HEK293 (cell line): ENCODE measurements at regions not wholly inside any gene's neighbourhood (a gene's known extent, or its start where the extent isn't known, plus 50 kb on each side); places are given as distances from the start of the nearest gene placed in this dataset.

Experiments used
- HOXA7 ChIP-seq: sonication (generic); formaldehyde crosslinking; IDR thresholded peaks from 2 replicates; pipeline ENCODE4 v1.8.1; 2022; ENCODE audit warnings: missing genetic modification reagents, borderline replicate concordance
- MZF1 ChIP-seq: fragments of 450-650 bp; formaldehyde crosslinking; IDR thresholded peaks from 2 replicates; pipeline ENCODE4 v1.5.1; 2017; ENCODE audit warnings: missing biosample characterization, missing genetic modification characterization, borderline replicate concordance
- ZNF133 ChIP-seq: fragments of 450-650 bp; formaldehyde crosslinking; IDR thresholded peaks from 2 replicates; pipeline ENCODE4 v1.5.1; 2016; ENCODE audit warnings: missing biosample characterization, missing genetic modification characterization
- ZNF16 ChIP-seq: fragments of 450-650 bp; formaldehyde crosslinking; IDR thresholded peaks from 2 replicates; pipeline ENCODE4 v1.5.1; 2016; ENCODE audit warnings: low read depth, missing biosample characterization, missing genetic modification characterization
- ZNF214 ChIP-seq: fragments of 450-650 bp; formaldehyde crosslinking; IDR thresholded peaks from 2 replicates; pipeline ENCODE4 v1.5.1; 2017; ENCODE audit warnings: missing biosample characterization, mild to moderate bottlenecking, missing genetic modification characterization, borderline replicate concordance
- ZNF416 ChIP-seq: fragments of 450-650 bp; formaldehyde crosslinking; IDR thresholded peaks from 2 replicates; pipeline ENCODE4 v1.5.1; 2016; ENCODE audit warnings: missing biosample characterization, missing genetic modification characterization
- ZNF670 ChIP-seq: fragments of 450-650 bp; formaldehyde crosslinking; IDR thresholded peaks from 2 replicates; pipeline ENCODE4 v1.5.1; 2016; ENCODE audit warnings: missing biosample characterization, missing genetic modification characterization, low read depth
- TF ChIP-seq, protein P1 (sequence below): fragments of 450-650 bp; formaldehyde crosslinking; IDR thresholded peaks from 2 replicates; pipeline ENCODE4 v1.5.1; 2016; ENCODE audit warnings: missing biosample characterization, missing genetic modification characterization
- TF ChIP-seq, protein P2 (sequence below): fragments of 450-650 bp; IDR thresholded peaks from 2 replicates; pipeline ENCODE4 v1.5.1; 2018; ENCODE audit warnings: missing biosample characterization, missing genetic modification characterization

DNA sequence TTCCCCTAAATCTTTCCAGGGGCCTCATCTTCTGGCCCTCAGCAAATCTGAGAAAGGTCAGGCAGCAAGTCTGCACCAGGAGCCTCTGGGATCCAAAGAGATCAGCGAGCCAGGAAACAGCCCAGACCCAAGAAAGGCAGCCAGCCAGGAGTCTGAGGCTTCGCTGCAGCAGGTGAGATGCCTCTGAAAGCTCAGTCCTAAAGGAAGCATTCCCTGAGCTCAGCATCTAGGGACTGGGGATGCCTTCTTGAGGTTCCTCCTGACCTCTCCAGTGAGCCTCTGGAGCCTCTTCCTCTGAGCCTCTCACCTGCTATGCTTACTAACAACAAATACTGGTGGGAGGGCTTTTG lies 118.8 kb upstream of the MAFB start:
- TF ChIP-seq, protein P1, sequence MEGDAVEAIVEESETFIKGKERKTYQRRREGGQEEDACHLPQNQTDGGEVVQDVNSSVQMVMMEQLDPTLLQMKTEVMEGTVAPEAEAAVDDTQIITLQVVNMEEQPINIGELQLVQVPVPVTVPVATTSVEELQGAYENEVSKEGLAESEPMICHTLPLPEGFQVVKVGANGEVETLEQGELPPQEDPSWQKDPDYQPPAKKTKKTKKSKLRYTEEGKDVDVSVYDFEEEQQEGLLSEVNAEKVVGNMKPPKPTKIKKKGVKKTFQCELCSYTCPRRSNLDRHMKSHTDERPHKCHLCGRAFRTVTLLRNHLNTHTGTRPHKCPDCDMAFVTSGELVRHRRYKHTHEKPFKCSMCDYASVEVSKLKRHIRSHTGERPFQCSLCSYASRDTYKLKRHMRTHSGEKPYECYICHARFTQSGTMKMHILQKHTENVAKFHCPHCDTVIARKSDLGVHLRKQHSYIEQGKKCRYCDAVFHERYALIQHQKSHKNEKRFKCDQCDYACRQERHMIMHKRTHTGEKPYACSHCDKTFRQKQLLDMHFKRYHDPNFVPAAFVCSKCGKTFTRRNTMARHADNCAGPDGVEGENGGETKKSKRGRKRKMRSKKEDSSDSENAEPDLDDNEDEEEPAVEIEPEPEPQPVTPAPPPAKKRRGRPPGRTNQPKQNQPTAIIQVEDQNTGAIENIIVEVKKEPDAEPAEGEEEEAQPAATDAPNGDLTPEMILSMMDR (tag by site-specific recombination): no peak
- TF ChIP-seq ZNF416 (tag by site-specific recombination): no peak
- TF ChIP-seq, protein P2, sequence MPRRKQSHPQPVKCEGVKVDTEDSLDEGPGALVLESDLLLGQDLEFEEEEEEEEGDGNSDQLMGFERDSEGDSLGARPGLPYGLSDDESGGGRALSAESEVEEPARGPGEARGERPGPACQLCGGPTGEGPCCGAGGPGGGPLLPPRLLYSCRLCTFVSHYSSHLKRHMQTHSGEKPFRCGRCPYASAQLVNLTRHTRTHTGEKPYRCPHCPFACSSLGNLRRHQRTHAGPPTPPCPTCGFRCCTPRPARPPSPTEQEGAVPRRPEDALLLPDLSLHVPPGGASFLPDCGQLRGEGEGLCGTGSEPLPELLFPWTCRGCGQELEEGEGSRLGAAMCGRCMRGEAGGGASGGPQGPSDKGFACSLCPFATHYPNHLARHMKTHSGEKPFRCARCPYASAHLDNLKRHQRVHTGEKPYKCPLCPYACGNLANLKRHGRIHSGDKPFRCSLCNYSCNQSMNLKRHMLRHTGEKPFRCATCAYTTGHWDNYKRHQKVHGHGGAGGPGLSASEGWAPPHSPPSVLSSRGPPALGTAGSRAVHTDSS: no peak
- TF ChIP-seq ZNF133 (tag by site-specific recombination): no peak
- TF ChIP-seq ZNF214 (tag by site-specific recombination): no peak
- TF ChIP-seq HOXA7 (CRISPR knock-in tag): no peak
- TF ChIP-seq ZNF670: no peak
- no peak for TF ChIP-seq ZNF16 (tag by site-specific recombination)
- no peak for TF ChIP-seq MZF1
